ENCODE measurements at regions not wholly inside any gene's neighbourhood (a gene's known extent, or its start where the extent isn't known, plus 50 kb on each side); places are given as distances from the start of the nearest gene placed in this dataset.
A peak's percentile ranks its signal among the peaks of the same experiment; 100 is the strongest.

DNA sequence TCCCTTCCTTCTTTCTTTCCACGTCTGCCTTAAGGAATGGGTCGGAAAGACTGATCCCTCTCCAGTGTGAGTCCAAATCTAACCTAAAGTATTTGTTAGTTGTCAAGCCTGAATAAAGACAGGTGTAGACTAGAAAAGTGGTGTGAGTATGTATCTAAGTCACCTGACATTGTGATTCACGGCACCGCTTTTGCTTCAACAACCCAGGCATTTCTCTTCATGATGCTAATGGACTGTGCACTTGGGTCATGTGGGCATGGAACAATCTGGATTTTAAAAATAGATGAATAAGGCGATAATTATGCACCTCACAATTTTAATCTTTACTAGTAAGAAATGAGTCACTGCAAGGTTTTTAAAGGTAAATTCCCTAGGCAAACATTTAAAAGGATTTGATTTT lies 107.5 kb downstream of the LIPG start:
- no peak overlapping the region for H3K23ac ChIP-seq (ENCODE audit: low read length in 2 of 2)
- no peak for DNase-seq
- H2BK15ac ChIP-seq (ENCODE audit: low read depth, poor library complexity, severe bottlenecking) = no peak overlapping the region
- no peak overlapping the region for H4K91ac ChIP-seq (ENCODE audit: low read length)
- no peaks in the 10 kb centered on the region for H3K79me1 ChIP-seq (replicated peaks; ENCODE audit: low read length, poor library complexity, severe bottlenecking)
- no peaks in the 10 kb centered on the region for H3K36me3 ChIP-seq (ENCODE audit: control insufficient read depth in 1 of 2, insufficient read depth in 2 of 2, low read depth in 1 of 2, low read length in 2 of 2)
- no peak overlapping the region for H3K18ac ChIP-seq (ENCODE audit: low read depth in 1 of 2, low read length in 2 of 2)
- no peak overlapping the region for H3K14ac ChIP-seq (ENCODE audit: low read length in 2 of 2)
- no peak overlapping the region for H3K4me3 ChIP-seq (ENCODE audit: insufficient read depth in 1 of 2, low read depth in 1 of 2, low read length in 2 of 2)
- peak overlapping the region in 1 of 2 experiments; percentile 37 for H3K4ac ChIP-seq (ENCODE audit: low read depth in 1 of 2, low read length in 2 of 2)
- no peak overlapping the region for H2AFZ ChIP-seq (ENCODE audit: low read depth, low read length)
- H4K8ac ChIP-seq (ENCODE audit: low read length) = no peak overlapping the region
- H2AK5ac ChIP-seq (ENCODE audit: low read length, severe bottlenecking) = no peak overlapping the region
- H2BK5ac ChIP-seq (ENCODE audit: low read depth, low read length, poor library complexity, severe bottlenecking) = no peak overlapping the region
- H2BK120ac ChIP-seq (ENCODE audit: low read depth, low read length) = no peak overlapping the region
- H3K27me3 ChIP-seq (ENCODE audit: control insufficient read depth in 1 of 2, insufficient read depth in 1 of 2, low read length in 2 of 2) = peaks cover 0 to 3% of the 10 kb centered on the region in 2 experiments
- H2BK12ac ChIP-seq (ENCODE audit: low read length in 2 of 2) = no peak overlapping the region
- no peak overlapping the region for H3K4me2 ChIP-seq (ENCODE audit: low read length, poor library complexity, severe bottlenecking)
- WGBS = 91% methylated on average over 4 of the region's 5 CpGs
- H3K9ac ChIP-seq (ENCODE audit: low read length) = no peak overlapping the region
- no peak overlapping the region for H3K27ac ChIP-seq (ENCODE audit: low read length, poor library complexity, severe bottlenecking)
- no peaks in the 10 kb centered on the region for H3K9me3 ChIP-seq (ENCODE audit: control insufficient read depth, low read length)
- peaks cover 8% of the 10 kb centered on the region for H3K4me1 ChIP-seq (ENCODE audit: control insufficient read depth, insufficient read depth, low read depth, low read length)

DNA sequence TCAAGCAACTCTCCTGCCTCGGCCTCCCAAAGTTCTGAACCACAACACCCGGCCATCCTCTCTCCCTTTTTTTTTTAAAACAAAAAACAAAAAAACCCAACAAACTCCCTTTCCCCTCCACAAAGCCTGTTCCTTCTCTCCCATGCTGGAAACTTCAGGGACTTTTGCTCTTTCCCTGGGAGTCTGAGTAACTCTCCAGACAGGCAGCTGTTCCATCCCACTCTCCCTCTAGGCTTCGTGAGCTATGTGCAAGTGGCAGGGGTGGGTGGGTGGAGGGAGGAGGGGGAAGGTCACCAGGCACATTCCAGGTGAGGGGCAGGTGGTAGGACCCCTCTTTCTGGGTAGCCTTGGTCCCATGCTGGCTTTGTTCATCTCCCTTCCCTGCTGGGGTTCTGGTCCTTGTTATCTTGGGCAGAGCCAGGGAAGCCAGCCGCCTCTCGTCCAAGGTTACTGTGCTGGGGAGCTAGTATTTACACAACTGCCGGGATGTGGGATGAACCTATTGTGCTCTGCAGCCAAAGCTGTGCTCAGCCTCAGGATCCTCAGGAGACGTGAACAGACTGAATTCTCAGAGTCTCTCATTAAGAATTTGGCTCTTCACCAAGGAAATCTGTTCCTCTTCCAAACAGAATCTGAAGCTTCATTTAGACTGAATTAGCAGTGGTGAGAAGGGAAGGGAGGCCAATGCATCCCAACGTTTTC lies 106.9 kb downstream of the LIPG start:
- Histone ChIP-seq H4K8ac (ENCODE audit: low read length) (no peak overlapping the region), H3K9me3 (ENCODE audit: control insufficient read depth, low read length) (no peaks in the 10 kb centered on the region), H3K27ac (ENCODE audit: low read length, poor library complexity, severe bottlenecking) (no peak overlapping the region), H3K4me1 (ENCODE audit: control insufficient read depth, insufficient read depth, low read depth, low read length) (peaks cover 12% of the 10 kb centered on the region), H2BK5ac (ENCODE audit: low read depth, low read length, poor library complexity, severe bottlenecking) (no peak overlapping the region), H2BK12ac (ENCODE audit: low read length in 2 of 2) (peak overlapping the region in 1 of 2 experiments; percentile 51), H3K27me3 (ENCODE audit: control insufficient read depth in 1 of 2, insufficient read depth in 1 of 2, low read length in 2 of 2) (peaks cover 0 to 3% of the 10 kb centered on the region in 2 experiments), H3K14ac (ENCODE audit: low read length in 2 of 2) (no peak overlapping the region), H2BK120ac (ENCODE audit: low read depth, low read length) (no peak overlapping the region), H3K4me2 (ENCODE audit: low read length, poor library complexity, severe bottlenecking) (no peak overlapping the region), H3K4ac (ENCODE audit: low read depth in 1 of 2, low read length in 2 of 2) (peak overlapping the region in 1 of 2 experiments; percentile 37), H4K91ac (ENCODE audit: low read length) (no peak overlapping the region), H3K36me3 (ENCODE audit: control insufficient read depth in 1 of 2, insufficient read depth in 2 of 2, low read depth in 1 of 2, low read length in 2 of 2) (no peaks in the 10 kb centered on the region), H2AFZ (ENCODE audit: low read depth, low read length) (no peak overlapping the region), H3K4me3 (ENCODE audit: insufficient read depth in 1 of 2, low read depth in 1 of 2, low read length in 2 of 2) (no peak overlapping the region), H3K9ac (ENCODE audit: low read length) (no peak overlapping the region), H3K23ac (ENCODE audit: low read length in 2 of 2) (no peak overlapping the region), H2AK5ac (ENCODE audit: low read length, severe bottlenecking) (no peak overlapping the region), H2BK15ac (ENCODE audit: low read depth, poor library complexity, severe bottlenecking) (no peak overlapping the region), H3K79me1 (replicated peaks; ENCODE audit: low read length, poor library complexity, severe bottlenecking) (no peaks in the 10 kb centered on the region), H3K18ac (ENCODE audit: low read depth in 1 of 2, low read length in 2 of 2) (peak overlapping the region in 1 of 2 experiments; percentile 41)
- 48% methylated on average over 7 of the region's 8 CpGs for WGBS
- DNase-seq = peak; percentile 58

DNA sequence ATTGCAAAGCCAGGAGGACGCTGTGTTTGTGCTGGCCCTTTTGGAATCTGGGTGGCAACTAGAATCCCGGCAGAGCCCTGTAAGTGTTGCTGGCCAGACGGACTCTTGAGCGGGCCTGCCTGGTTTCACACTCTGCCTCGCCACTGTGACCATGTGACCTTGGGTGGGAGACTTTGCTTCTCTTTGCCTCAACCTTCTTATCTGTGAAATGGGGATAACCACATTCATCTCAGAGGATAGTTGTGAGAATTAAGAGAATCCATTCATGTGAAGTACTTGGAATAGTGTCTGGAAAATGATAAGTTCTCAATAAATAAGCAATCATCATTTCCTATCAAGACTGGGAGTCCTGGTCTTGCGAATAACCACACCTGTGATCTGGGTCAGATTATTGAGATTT lies 105.6 kb downstream of the LIPG start:
- H3K4me1 ChIP-seq (ENCODE audit: control insufficient read depth, insufficient read depth, low read depth, low read length) = peaks cover 12% of the 10 kb centered on the region
- no peak overlapping the region for H2AK5ac ChIP-seq (ENCODE audit: low read length, severe bottlenecking)
- no peak overlapping the region for H3K4me3 ChIP-seq (ENCODE audit: insufficient read depth in 1 of 2, low read depth in 1 of 2, low read length in 2 of 2)

DNA sequence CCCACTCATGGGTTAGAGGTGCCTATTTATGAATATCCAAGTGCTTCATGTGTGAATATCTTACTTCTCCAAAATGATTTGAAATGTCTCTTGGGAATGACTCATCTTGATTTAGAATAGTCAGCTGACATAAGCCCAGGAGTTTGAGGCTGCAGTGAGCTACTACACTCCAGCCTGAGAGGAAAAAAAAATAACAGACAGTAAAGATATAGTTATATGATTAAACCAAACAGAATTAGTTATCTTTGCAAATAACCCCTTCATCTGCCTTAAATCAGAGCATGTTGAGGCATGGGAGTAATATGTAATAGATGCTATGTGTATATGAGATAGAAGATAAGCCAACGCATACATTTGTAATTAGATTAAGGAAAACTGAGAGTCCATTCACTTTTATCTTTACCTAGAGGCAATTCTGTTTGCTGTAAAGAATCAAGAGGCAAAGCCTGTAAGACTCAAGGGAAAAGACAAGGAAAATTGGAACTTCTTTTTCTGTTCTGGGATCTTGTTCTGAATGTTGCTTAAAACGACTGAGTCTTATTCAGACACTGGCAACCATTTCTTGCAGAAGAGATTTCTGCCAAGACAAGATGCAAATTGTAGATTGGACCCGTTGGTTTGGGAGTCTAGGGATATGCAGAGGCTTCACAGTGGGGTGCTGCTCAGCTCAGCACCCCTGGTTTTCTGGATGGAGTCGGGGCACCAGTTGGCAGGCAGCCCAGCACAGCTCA lies 104.4 kb downstream of the LIPG start:
- Histone ChIP-seq H2AK5ac (ENCODE audit: low read length, severe bottlenecking) (no peak overlapping the region), H2BK15ac (ENCODE audit: low read depth, poor library complexity, severe bottlenecking) (no peak overlapping the region), H3K79me1 (replicated peaks; ENCODE audit: low read length, poor library complexity, severe bottlenecking) (no peaks in the 10 kb centered on the region), H3K27me3 (ENCODE audit: control insufficient read depth in 1 of 2, insufficient read depth in 1 of 2, low read length in 2 of 2) (no peaks in the 10 kb centered on the region), H3K36me3 (ENCODE audit: control insufficient read depth in 1 of 2, insufficient read depth in 2 of 2, low read depth in 1 of 2, low read length in 2 of 2) (no peaks in the 10 kb centered on the region), H2AFZ (ENCODE audit: low read depth, low read length) (peak overlapping the region; percentile 32), H2BK12ac (ENCODE audit: low read length in 2 of 2) (peak overlapping the region in 1 of 2 experiments; percentile 73), H4K91ac (ENCODE audit: low read length) (peak overlapping the region; percentile 56), H3K4ac (ENCODE audit: low read depth in 1 of 2, low read length in 2 of 2) (peak overlapping the region; percentile 36 to 71), H3K4me2 (ENCODE audit: low read length, poor library complexity, severe bottlenecking) (no peak overlapping the region), H3K27ac (ENCODE audit: low read length, poor library complexity, severe bottlenecking) (peak overlapping the region; percentile 22), H4K8ac (ENCODE audit: low read length) (no peak overlapping the region), H3K23ac (ENCODE audit: low read length in 2 of 2) (peak overlapping the region in 1 of 2 experiments; percentile 28), H2BK5ac (ENCODE audit: low read depth, low read length, poor library complexity, severe bottlenecking) (no peak overlapping the region), H3K4me3 (ENCODE audit: insufficient read depth in 1 of 2, low read depth in 1 of 2, low read length in 2 of 2) (peak overlapping the region in 1 of 2 experiments; percentile 55), H3K9ac (ENCODE audit: low read length) (peak overlapping the region; percentile 70), H3K18ac (ENCODE audit: low read depth in 1 of 2, low read length in 2 of 2) (peak overlapping the region; percentile 48 to 64), H3K4me1 (ENCODE audit: control insufficient read depth, insufficient read depth, low read depth, low read length) (peaks cover 12% of the 10 kb centered on the region), H3K14ac (ENCODE audit: low read length in 2 of 2) (no peak overlapping the region), H2BK120ac (ENCODE audit: low read depth, low read length) (no peak overlapping the region), H3K9me3 (ENCODE audit: control insufficient read depth, low read length) (no peaks in the 10 kb centered on the region)
- 74% methylated on average over 3 of the region's 4 CpGs for WGBS
- DNase-seq = peak; percentile 65

More for the DNA sequence above, 105.6 kb downstream of the LIPG start:
- no peak overlapping the region for H3K27ac ChIP-seq (ENCODE audit: low read length, poor library complexity, severe bottlenecking)
- no peak for DNase-seq
- no peak overlapping the region for H4K91ac ChIP-seq (ENCODE audit: low read length)
- H3K36me3 ChIP-seq (ENCODE audit: control insufficient read depth in 1 of 2, insufficient read depth in 2 of 2, low read depth in 1 of 2, low read length in 2 of 2) = no peaks in the 10 kb centered on the region
- no peaks in the 10 kb centered on the region for H3K9me3 ChIP-seq (ENCODE audit: control insufficient read depth, low read length)
- H2BK120ac ChIP-seq (ENCODE audit: low read depth, low read length) = no peak overlapping the region
- WGBS = 76% methylated on average over 6 of the region's 6 CpGs
- H3K23ac ChIP-seq (ENCODE audit: low read length in 2 of 2) = no peak overlapping the region
- H3K4ac ChIP-seq (ENCODE audit: low read depth in 1 of 2, low read length in 2 of 2) = no peak overlapping the region
- no peak overlapping the region for H4K8ac ChIP-seq (ENCODE audit: low read length)
- no peak overlapping the region for H2BK15ac ChIP-seq (ENCODE audit: low read depth, poor library complexity, severe bottlenecking)
- H2BK5ac ChIP-seq (ENCODE audit: low read depth, low read length, poor library complexity, severe bottlenecking) = no peak overlapping the region
- no peak overlapping the region for H3K14ac ChIP-seq (ENCODE audit: low read length in 2 of 2)
- H2AFZ ChIP-seq (ENCODE audit: low read depth, low read length) = no peak overlapping the region
- H3K79me1 ChIP-seq (replicated peaks; ENCODE audit: low read length, poor library complexity, severe bottlenecking) = no peaks in the 10 kb centered on the region
- H2BK12ac ChIP-seq (ENCODE audit: low read length in 2 of 2) = no peak overlapping the region
- no peak overlapping the region for H3K18ac ChIP-seq (ENCODE audit: low read depth in 1 of 2, low read length in 2 of 2)
- no peak overlapping the region for H3K4me2 ChIP-seq (ENCODE audit: low read length, poor library complexity, severe bottlenecking)
- no peaks in the 10 kb centered on the region for H3K27me3 ChIP-seq (ENCODE audit: control insufficient read depth in 1 of 2, insufficient read depth in 1 of 2, low read length in 2 of 2)
- no peak overlapping the region for H3K9ac ChIP-seq (ENCODE audit: low read length)

Measured in mesenchymal stem cell (in vitro differentiated cells and primary cell).